GM12891 (cell line): ENCODE measurements at regions not wholly inside any gene's neighbourhood (a gene's known extent, or its start where the extent isn't known, plus 50 kb on each side); places are given as distances from the start of the nearest gene placed in this dataset.

Experiments used
- DNase-seq: peaks from one replicate; pipeline ENCODE4 v3.0.0; 2011; ENCODE audit warnings: low spot score; ENCODE audit not compliant: insufficient read length
- FAIRE-seq: peaks from 2 replicates; lab custom pipeline; 2011; peaks lifted over from hg19 to GRCh38; lab: Jason Lieb, UNC
- PAX5 ChIP-seq: IDR thresholded peaks from 2 replicates; pipeline ENCODE4 v1.6.1; 2011; ENCODE audit warnings: low read length, moderate library complexity, mild to moderate bottlenecking; ENCODE audit not compliant: insufficient read depth, severe bottlenecking
- POLR2A ChIP-seq: IDR thresholded peaks from 2 replicates; pipeline ENCODE4 v1.6.1; 2011; ENCODE audit warnings: low read depth, low read length, control low read depth
- POLR2AphosphoS5 ChIP-seq: IDR thresholded peaks from 2 replicates; pipeline ENCODE4 v1.6.1; 2011; ENCODE audit warnings: low read depth, low read length, control low read depth
- POU2F2 ChIP-seq: IDR thresholded peaks from 2 replicates; pipeline ENCODE4 v1.6.1; 2011; ENCODE audit warnings: low read depth, mild to moderate bottlenecking, control low read depth, low read length, moderate library complexity
- SPI1 ChIP-seq: IDR thresholded peaks from 2 replicates; pipeline ENCODE4 v1.6.1; 2011; ENCODE audit warnings: low read depth, low read length, control low read depth
- TAF1 ChIP-seq: IDR thresholded peaks from 2 replicates; pipeline ENCODE4 v1.6.1; 2011; ENCODE audit warnings: low read depth, low read length, control low read depth

- TF ChIP-seq POLR2A (no peak), TAF1 (no peak), PAX5 (no peak), SPI1 (no peak), POU2F2 (no peak), POLR2AphosphoS5 (no peak)
- DNase-seq (no peak), FAIRE-seq (no peak)
These were observed 613.9 kb upstream of the NOVA1 start for GRCh38 chr14:27211741-27212140.

DNA sequence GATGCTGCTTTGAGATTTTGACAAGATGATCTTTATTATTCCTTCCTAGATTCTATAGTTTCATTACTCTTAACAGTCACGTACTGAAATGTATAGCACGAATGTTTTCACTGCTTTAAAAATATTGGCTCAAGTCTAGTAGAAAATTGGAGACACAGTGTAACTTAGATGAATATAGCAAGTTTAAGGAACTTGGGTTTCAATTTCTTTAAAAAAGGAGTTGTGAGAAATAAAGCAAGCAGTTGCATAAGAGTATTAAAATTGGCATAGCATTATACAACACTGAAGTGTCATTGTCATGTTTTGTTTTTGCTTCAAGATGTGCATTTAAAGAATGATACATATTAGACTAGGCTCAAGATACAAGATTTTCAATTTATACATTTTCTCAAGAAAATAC, 624.8 kb upstream of the NOVA1 start:
- TF ChIP-seq POLR2A (no peak), SPI1 (no peak), POLR2AphosphoS5 (no peak), POU2F2 (no peak), TAF1 (no peak), PAX5 (no peak)
- FAIRE-seq (no peak), DNase-seq (no peak)

DNA sequence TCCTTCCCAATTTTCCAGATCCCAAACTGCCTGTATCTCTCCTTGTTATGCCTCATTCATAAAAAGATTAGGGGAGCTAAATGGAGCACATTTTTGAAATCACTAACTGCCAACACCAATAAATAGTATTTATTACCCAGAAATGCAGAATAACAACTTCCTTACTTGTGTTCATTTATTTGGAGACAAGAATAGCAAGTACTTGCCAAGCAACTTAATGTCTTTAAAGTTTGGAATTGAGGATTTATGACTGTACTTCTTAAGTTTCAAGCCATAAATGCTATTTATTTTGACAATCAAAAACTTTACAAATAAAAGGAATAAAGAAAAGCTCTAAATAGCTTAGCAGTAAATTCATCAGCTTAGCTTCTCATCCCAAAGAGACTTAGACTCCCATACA, 626.1 kb upstream of the NOVA1 start:
- no peak for FAIRE-seq
- no peak for DNase-seq
- TF ChIP-seq POLR2AphosphoS5, result no peak
- no peak for TF ChIP-seq POU2F2
- TF ChIP-seq TAF1, result no peak
- TF ChIP-seq SPI1, result no peak
- no peak for TF ChIP-seq PAX5
- TF ChIP-seq POLR2A, result no peak

- TF ChIP-seq TAF1 (no peak), POU2F2 (no peak), SPI1 (no peak), PAX5 (no peak), POLR2A (no peak), POLR2AphosphoS5 (no peak)
- DNase-seq (no peak), FAIRE-seq (no peak)
These were observed 630.2 kb upstream of the NOVA1 start for GRCh38 chr14:27228053-27228452.

DNA sequence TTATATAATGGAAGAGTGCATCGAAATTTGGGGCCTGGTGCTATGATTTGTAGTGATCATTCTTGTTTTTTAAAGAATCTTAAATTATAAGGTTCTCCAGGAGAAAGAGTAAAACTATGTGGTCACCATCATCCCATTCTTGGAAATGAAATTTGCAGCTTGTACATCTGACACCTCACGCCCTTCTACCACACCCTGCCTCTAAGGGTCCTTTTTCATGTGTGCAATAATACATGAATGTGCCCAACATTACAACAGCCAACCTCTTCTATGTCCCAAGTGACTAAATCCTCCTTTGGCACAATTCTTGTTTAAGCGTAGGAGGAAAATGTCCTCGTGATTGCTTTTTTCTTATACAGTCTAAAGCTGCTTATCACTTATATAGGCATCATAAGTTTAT, 636.5 kb upstream of the NOVA1 start:
- no peak for FAIRE-seq
- TF ChIP-seq POLR2AphosphoS5 (no peak), SPI1 (no peak), POLR2A (no peak), POU2F2 (no peak), PAX5 (no peak), TAF1 (no peak)
- no peak for DNase-seq

- DNase-seq (no peak), FAIRE-seq (no peak)
- no peak for TF ChIP-seq POLR2AphosphoS5
- TF ChIP-seq POU2F2, result no peak
- TF ChIP-seq POLR2A, result no peak
These were observed 638.8 kb upstream of the NOVA1 start for GRCh38 chr14:27236601-27237000.

DNA sequence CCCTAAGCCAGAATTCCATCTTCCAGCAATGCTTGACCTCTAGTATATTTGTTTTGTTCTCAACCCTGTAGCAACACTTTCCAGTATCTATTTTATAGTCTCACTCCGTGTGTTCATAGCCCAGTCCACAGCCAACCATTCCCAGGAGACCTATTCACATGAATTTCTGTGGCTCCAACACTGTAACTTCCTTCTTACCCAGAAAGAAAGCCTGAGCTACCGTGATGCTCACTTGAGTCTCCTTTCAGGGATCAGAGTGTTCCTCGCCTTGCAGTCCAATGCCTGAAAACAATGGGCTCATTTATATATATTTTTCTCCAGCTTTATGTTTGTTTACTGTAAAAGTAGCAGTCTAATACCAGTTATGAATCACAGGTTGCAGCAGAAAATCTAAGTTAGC, 645.0 kb upstream of the NOVA1 start:
- no peak for TF ChIP-seq POLR2A
- FAIRE-seq (no peak), DNase-seq (no peak)

DNA sequence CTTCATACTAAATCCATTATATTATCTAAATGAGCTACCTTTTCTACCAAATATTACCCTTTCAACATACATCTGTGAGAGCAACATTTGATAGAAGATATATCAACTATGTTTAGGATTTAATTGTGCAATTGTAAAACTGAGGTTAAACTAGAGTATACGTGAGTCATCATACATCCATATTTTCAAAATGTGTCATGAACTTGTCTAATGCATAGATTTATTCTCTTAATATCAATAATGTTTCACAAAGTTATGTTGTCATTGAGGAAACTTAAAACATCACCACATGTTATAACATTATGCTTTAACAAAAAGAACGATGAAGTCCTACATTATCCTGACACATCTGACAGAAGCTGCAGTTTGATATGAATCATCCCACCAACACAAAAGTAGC, 645.5 kb upstream of the NOVA1 start:
- DNase-seq (no peak), FAIRE-seq (no peak)
- TF ChIP-seq TAF1 (no peak), POU2F2 (no peak), PAX5 (no peak), POLR2A (no peak), SPI1 (no peak), POLR2AphosphoS5 (no peak)

GRCh38 chr14:27245947-27246346, 648.1 kb upstream of the NOVA1 start:
- TF ChIP-seq POLR2A (no peak), POU2F2 (no peak), TAF1 (no peak), PAX5 (no peak), SPI1 (no peak), POLR2AphosphoS5 (no peak)
- DNase-seq (no peak), FAIRE-seq (no peak)

DNA sequence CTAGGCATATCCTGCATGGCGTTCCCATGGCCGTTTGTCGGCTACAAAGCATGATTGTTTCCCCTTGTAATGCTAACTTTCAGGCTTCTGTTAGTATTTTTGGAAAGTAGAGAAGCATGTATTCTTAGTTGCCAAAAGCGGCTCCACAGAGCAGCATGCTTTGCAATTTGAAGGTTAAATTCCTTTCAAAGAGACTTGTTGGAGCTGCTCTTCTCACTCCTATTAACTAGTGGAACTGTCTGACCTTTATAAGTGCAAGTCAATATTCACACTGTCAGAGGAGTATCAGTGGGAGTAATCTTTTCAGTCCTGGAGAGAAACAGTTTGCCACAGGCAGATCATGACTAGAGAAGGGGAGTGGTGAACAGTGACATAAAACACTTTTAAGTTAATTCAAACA, 656.1 kb upstream of the NOVA1 start:
- DNase-seq (no peak), FAIRE-seq (no peak)
- TF ChIP-seq TAF1, result no peak
- TF ChIP-seq PAX5, result no peak
- no peak for TF ChIP-seq POU2F2
- no peak for TF ChIP-seq POLR2A
- no peak for TF ChIP-seq SPI1
- no peak for TF ChIP-seq POLR2AphosphoS5

- FAIRE-seq, result no peak
- no peak for DNase-seq
- TF ChIP-seq POLR2A (no peak), SPI1 (no peak), PAX5 (no peak), TAF1 (no peak), POLR2AphosphoS5 (no peak), POU2F2 (no peak)
These were observed 659.0 kb upstream of the NOVA1 start for GRCh38 chr14:27256805-27257204.
